Right lobe of liver (tissue), 6 donors: ENCODE measurements at regions not wholly inside any gene's neighbourhood (a gene's known extent, or its start where the extent isn't known, plus 50 kb on each side); places are given as distances from the start of the nearest gene placed in this dataset.

ENCODE experiments used
- ATAC-seq, 4 donors: fragments of 200-7000 bp; cut with Tn5 transposase; one replicate each; pipeline ENCODE4 v1.9.1; 2020; ENCODE audit warnings: mild to moderate bottlenecking in 4 of 4, moderate library complexity in 4 of 4
- DNase-seq, 3 donors: peaks; one replicate each; pipeline ENCODE4 v3.0.0-alpha.2; 2020
- H3K27ac ChIP-seq, 3 donors: fragments of 200-600 bp; one replicate each; pipeline ENCODE4 v1.8.0; 2022
- H3K27me3 ChIP-seq, 2 donors: fragments of 200-600 bp; one replicate each; pipeline ENCODE4 v1.8.0; 2022
- H3K36me3 ChIP-seq, 4 donors: fragments of 200-600 bp; sonication (generic) in 1 of 4; one replicate each; pipeline versions ENCODE4 v1.5.1 to v1.8.0; 2017 to 2022; ENCODE audit warnings: control low read depth in 1 of 4
- H3K4me1 ChIP-seq, 4 donors: fragments of 200-600 bp; sonication (generic) in 1 of 4; one replicate each; pipeline versions ENCODE4 v1.5.1 to v1.8.0; 2017 to 2022; ENCODE audit warnings: control low read depth in 1 of 4
- H3K4me3 ChIP-seq, 3 donors: fragments of 200-600 bp; one replicate each; pipeline ENCODE4 v1.8.0; 2022
- H3K9me3 ChIP-seq, 4 donors: fragments of 200-600 bp; sonication (generic) in 1 of 4; one replicate each; pipeline versions ENCODE4 v1.5.1 to v1.8.0; 2017 to 2022; ENCODE audit warnings: control low read depth in 1 of 4
- POLR2A ChIP-seq: fragments of 450-650 bp; IDR thresholded peaks from one replicate; pipeline ENCODE4 v1.6.1; 2017; ENCODE audit warnings: antibody characterized with exemption, mild to moderate bottlenecking
- WGBS: methylation state at CpG from one replicate; pipeline ENCODE4 v1.1.6; 2018; ENCODE audit warnings: low coverage, low lambda C conversion rate; ENCODE audit not compliant: insufficient coverage; ENCODE audit errors: missing lambda C conversion rate; 5-methylcytosine and 5-hydroxymethylcytosine counted together
- intact Hi-C, 2 donors: fragments of 100-400 bp; cut with DNase I; formaldehyde crosslinking; loops; one replicate each; pipeline versions ENCODE4 v1.11.2 to v1.14.1; 2022
- TF ChIP-seq, protein P1 (sequence below), 4 donors: fragments of 200-600 bp in 3 of 4; fragments of 450-650 bp in 1 of 4; IDR thresholded peaks; one replicate each; pipeline versions ENCODE4 v1.5.1 to v1.8.0; 2016 to 2022; ENCODE audit warnings: antibody characterized with exemption in 4 of 4, mild to moderate bottlenecking in 2 of 4
- donor health status: DM: no; HTN: yes; CAD: no.
- donor health status: DM: no; HTN: no; CAD: no.
- donor health status: DM: no; HTN: no; CAD: no.
- donor health status: DM: no; HTN: yes; CAD: no.
- donor health status: DM: no; HTN: yes; CAD: no.

DNA sequence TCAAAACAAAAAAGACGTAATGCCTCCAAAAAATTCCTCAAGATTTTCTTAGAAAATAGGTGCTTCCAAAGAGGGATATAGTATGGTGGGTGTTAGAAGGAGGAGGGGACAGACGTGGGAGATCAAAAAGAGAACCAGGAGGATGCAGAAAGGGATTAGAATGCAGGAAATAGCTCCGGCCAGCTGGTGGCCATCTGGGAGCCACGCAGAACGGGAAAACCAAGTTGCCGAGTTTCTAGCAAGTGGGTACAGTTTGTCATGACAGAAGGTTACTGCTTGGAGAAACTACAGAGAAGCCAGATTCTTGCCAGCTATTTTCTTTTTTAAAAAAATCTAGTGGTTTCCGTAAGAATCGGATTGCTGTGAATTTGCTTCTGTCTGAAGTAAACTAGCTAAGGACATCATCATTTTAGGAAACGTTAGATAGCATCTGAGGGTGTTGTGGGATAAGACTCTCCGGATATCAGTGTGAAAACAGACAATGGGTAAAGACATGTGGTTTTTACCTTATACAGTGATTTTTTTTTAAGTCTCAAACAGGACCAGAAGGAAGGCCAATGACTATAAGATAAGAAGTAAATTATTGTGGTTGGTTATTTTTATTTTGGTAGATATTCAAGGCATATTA lies 104.9 kb downstream of the HSPH1 start:
- DNase-seq (no peak), ATAC-seq (no peak)
- TF ChIP-seq, protein P1, sequence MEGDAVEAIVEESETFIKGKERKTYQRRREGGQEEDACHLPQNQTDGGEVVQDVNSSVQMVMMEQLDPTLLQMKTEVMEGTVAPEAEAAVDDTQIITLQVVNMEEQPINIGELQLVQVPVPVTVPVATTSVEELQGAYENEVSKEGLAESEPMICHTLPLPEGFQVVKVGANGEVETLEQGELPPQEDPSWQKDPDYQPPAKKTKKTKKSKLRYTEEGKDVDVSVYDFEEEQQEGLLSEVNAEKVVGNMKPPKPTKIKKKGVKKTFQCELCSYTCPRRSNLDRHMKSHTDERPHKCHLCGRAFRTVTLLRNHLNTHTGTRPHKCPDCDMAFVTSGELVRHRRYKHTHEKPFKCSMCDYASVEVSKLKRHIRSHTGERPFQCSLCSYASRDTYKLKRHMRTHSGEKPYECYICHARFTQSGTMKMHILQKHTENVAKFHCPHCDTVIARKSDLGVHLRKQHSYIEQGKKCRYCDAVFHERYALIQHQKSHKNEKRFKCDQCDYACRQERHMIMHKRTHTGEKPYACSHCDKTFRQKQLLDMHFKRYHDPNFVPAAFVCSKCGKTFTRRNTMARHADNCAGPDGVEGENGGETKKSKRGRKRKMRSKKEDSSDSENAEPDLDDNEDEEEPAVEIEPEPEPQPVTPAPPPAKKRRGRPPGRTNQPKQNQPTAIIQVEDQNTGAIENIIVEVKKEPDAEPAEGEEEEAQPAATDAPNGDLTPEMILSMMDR (IDR thresholded peaks at IDR 0.05): no peak
- no peak for TF ChIP-seq POLR2A
- no peaks in the 10 kb centered on the region for H3K9me3 ChIP-seq
- H3K36me3 ChIP-seq: no peaks in the 10 kb centered on the region
- H3K27me3 ChIP-seq: no peaks in the 10 kb centered on the region
- H3K4me1 ChIP-seq: no peaks in the 10 kb centered on the region
- intact Hi-C loops: no loop called here
- WGBS: 28% methylated on average over 10 of the region's 10 CpGs
- H3K27ac ChIP-seq: no peak overlapping the region
- no peak overlapping the region for H3K4me3 ChIP-seq

DNA sequence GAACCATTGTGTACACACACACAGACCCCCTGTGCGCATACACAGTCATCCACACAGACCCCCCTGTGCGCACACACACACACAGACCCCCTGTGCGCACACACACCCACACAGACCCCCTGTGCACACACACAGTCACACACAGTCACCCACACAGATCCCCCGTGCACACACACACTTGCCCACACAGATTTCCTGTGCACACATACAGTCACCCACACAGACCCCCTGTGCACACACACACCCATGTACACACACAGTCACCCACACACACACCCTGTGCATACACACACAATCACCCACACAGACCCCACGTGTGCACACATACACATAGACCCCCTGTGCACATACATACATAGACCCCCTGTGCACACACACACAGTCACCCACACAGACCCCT lies 106.1 kb downstream of the HSPH1 start:
- no peak overlapping the region for H3K4me3 ChIP-seq
- no peaks in the 10 kb centered on the region for H3K36me3 ChIP-seq
- intact Hi-C loops: no loop called here
- DNase-seq: no peak
- H3K27ac ChIP-seq: no peak overlapping the region
- WGBS: 76% methylated on average over 5 of the region's 5 CpGs
- no peaks in the 10 kb centered on the region for H3K27me3 ChIP-seq
- ATAC-seq: peak in 1 of 4 donors; percentile 14
- H3K4me1 ChIP-seq: no peaks in the 10 kb centered on the region
- no peaks in the 10 kb centered on the region for H3K9me3 ChIP-seq
- TF ChIP-seq, protein P1 (IDR thresholded peaks at IDR 0.05): no peak
- TF ChIP-seq POLR2A: no peak

DNA sequence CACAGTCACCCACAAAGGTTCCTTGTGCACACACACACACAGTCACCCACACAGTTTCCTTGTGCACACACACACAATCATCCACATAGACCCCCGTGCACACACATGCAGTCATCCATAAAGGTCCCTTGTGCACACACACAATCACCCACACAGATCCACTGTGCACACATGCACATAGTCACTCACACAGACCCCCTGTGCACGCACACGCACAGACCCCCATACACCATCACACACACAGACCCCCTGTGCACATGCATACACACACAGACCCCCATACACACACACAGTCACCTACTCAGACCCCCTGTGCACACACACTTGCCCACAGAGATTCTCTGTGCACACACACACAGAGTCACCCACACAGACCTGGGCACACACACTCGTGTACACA lies 107.1 kb downstream of the HSPH1 start:
- Histone ChIP-seq H3K4me3 (no peak overlapping the region), H3K36me3 (no peaks in the 10 kb centered on the region), H3K27me3 (no peaks in the 10 kb centered on the region), H3K9me3 (no peaks in the 10 kb centered on the region), H3K4me1 (no peaks in the 10 kb centered on the region), H3K27ac (no peak overlapping the region)
- intact Hi-C loops: no loop called here
- no peak for ATAC-seq
- DNase-seq: no peak
- TF ChIP-seq POLR2A: no peak
- TF ChIP-seq, protein P1 (IDR thresholded peaks at IDR 0.05): no peak
- WGBS: 63% methylated on average over 4 of the region's 4 CpGs

DNA sequence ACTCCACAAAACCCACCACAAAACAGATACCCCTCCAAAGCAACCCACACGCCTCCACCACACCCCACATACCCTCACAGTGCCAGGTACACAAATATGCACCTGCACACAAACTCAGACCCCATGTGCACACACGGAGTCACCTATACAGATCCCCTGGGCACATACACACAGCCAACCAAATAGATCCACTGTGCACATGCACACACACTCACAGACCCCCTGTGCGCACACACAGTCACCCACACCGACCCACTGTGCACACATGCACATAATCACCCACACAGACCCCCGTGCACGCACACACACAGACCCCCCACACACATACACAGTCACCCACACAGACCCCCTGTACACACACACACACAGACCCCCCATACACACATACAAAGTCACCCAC lies 107.8 kb downstream of the HSPH1 start:
- intact Hi-C loops: no loop called here
- no peaks in the 10 kb centered on the region for H3K36me3 ChIP-seq
- no peak for DNase-seq

More for the DNA sequence above, 107.8 kb downstream of the HSPH1 start:
- TF ChIP-seq, protein P1 (IDR thresholded peaks at IDR 0.05): no peak
- H3K4me1 ChIP-seq: no peaks in the 10 kb centered on the region
- no peak overlapping the region for H3K4me3 ChIP-seq
- H3K9me3 ChIP-seq: no peaks in the 10 kb centered on the region
- H3K27me3 ChIP-seq: no peaks in the 10 kb centered on the region
- WGBS: 66% methylated on average over 4 of the region's 6 CpGs
- H3K27ac ChIP-seq: no peak overlapping the region
- ATAC-seq: no peak
